RWPE1 (cell line): ENCODE measurements at regions not wholly inside any gene's neighbourhood (a gene's known extent, or its start where the extent isn't known, plus 50 kb on each side); places are given as distances from the start of the nearest gene placed in this dataset.

ENCODE experiments used
- CTCF ChIA-PET: fragments of 350-600 bp; sonication (Branson Sonifier 250); formaldehyde crosslinking; extraction: SDS; loops from one replicate; lab custom pipeline; 2021; lab: Yijun Ruan, JAX
- POLR2A ChIA-PET: fragments of 400-600 bp; formaldehyde crosslinking; extraction: SDS; loops from one replicate; lab custom pipeline; 2020; ENCODE audit warnings: antibody characterized with exemption; ENCODE audit not compliant: low non-redundant PET; lab: Yijun Ruan, JAX
- DNase-seq: peaks from one replicate; pipeline ENCODE4 v3.0.0; 2012; ENCODE audit warnings: low spot score
- H3K27ac ChIP-seq: fragments of 450-650 bp; 2 replicates; pipeline ENCODE4 v1.5.1; 2017
- TF ChIP-seq, protein P1 (sequence below): fragments of 450-650 bp; conservative IDR thresholded peaks from 2 replicates; pipeline ENCODE4 v1.5.1; 2017; ENCODE audit warnings: low read depth, mild to moderate bottlenecking

DNA sequence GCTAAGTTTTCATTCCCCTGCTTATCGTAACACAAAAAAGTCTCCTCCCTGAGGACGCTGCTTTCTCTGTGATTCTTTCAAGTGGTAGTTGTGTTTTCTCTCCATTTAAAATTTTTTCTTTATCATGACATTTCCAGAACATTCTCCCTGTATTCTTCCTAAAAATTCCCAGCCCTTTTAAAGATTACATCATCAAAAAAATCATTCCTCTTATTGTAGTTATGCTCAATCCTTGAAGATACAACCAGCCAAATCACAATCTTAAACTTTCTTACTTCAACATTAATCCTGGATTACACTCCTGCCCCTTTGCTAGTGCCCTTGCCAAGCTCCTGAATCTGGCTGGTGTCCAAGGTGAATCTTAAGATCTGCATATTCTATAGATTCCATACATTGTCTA lies 163.7 kb upstream of the CBLB start:
- DNase-seq: no peak
- no peak overlapping the region for H3K27ac ChIP-seq
- ChIA-PET CTCF (interaction anchor here (0.7 kb wide), 1 partner anchor 17 kb away, joined by 4 read pairs; no protein-coding TSS in a partner anchor), POLR2A (no interaction called here)
- TF ChIP-seq, protein P1, sequence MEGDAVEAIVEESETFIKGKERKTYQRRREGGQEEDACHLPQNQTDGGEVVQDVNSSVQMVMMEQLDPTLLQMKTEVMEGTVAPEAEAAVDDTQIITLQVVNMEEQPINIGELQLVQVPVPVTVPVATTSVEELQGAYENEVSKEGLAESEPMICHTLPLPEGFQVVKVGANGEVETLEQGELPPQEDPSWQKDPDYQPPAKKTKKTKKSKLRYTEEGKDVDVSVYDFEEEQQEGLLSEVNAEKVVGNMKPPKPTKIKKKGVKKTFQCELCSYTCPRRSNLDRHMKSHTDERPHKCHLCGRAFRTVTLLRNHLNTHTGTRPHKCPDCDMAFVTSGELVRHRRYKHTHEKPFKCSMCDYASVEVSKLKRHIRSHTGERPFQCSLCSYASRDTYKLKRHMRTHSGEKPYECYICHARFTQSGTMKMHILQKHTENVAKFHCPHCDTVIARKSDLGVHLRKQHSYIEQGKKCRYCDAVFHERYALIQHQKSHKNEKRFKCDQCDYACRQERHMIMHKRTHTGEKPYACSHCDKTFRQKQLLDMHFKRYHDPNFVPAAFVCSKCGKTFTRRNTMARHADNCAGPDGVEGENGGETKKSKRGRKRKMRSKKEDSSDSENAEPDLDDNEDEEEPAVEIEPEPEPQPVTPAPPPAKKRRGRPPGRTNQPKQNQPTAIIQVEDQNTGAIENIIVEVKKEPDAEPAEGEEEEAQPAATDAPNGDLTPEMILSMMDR: no peak

DNA sequence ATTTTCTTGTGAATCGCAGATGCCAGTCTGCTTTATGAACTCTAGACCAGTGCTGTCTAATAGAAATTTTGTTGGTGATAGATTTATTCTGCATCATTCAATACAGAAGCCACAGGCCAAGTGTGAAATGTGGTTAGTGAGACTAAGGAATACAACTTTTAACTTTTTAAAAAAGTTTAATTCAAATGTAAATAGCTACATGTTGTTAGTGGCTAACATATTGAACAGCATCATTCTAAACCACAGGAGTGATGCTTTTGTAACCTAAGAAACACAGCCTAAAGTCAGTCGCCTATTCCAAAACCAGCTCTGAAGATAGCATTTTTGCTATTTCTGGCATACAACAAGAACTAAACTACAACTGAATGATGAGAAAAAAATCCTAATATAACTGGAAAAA lies 164.8 kb upstream of the CBLB start:
- no peak overlapping the region for H3K27ac ChIP-seq
- ChIA-PET CTCF (no interaction called here), POLR2A (no interaction called here)
- DNase-seq: no peak
- TF ChIP-seq, protein P1: no peak

DNA sequence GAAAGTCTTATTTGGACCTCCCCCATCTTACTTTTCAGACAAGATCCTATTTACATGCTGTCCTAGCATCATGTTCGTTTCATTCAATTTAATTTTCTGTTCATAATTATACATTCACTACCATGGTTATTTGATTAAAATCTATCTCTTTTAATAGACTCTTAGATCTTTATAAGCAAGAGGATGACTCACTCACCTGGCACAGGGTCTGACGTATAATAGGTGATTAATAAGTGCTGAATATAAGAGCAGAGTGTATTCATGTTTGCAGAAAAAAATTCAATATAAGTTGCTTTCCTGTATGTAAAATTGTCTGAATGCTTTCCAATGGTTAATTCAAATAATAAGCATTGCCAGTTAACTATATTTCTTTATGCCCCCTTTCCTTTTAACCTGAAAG lies 165.5 kb upstream of the CBLB start:
- no peak overlapping the region for H3K27ac ChIP-seq
- TF ChIP-seq, protein P1: no peak
- CTCF ChIA-PET: no interaction called here
- peak; percentile 20 for DNase-seq
- POLR2A ChIA-PET: no interaction called here

DNA sequence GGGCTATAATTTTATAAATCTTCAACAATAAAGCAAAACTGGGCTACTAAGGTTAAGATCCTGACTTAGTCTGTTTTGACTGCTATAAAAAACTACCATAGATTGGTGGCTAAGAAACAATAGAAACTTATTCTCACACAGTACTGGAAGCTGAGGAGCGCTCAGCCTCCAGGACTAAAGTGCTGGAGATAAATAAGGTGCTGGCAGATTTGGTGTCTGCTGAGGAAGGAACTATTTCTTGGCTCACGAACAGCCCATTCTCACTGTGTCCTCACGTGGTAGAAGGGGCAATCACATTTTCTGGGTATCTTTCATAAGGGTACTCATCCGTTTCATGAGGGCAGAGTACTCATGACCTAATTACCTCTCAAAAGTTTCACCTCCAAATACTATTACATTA lies 166.8 kb upstream of the CBLB start:
- no peak overlapping the region for H3K27ac ChIP-seq
- TF ChIP-seq, protein P1: no peak
- DNase-seq: no peak
- CTCF ChIA-PET: no interaction called here
- POLR2A ChIA-PET: no interaction called here

DNA sequence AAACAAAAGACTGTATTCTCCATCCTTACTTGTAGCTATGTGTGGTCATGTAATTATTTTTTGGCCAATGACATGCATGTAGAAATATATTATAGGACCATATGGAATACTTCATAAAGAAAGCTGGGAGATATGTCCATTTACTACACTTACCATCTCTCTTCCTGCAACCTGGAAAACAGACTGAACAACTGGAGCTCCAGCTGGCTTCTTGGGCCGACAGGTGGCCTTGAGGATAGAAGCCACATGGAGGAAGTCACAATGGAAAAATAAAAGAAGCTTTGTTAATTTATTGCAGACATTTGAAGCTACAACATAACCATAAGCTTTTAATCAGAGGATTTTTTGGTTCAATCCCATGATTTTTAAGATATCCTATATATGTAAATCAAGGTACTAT lies 167.9 kb upstream of the CBLB start:
- POLR2A ChIA-PET: no interaction called here
- CTCF ChIA-PET: no interaction called here
- H3K27ac ChIP-seq: no peak overlapping the region
- TF ChIP-seq, protein P1: no peak
- DNase-seq: no peak

DNA sequence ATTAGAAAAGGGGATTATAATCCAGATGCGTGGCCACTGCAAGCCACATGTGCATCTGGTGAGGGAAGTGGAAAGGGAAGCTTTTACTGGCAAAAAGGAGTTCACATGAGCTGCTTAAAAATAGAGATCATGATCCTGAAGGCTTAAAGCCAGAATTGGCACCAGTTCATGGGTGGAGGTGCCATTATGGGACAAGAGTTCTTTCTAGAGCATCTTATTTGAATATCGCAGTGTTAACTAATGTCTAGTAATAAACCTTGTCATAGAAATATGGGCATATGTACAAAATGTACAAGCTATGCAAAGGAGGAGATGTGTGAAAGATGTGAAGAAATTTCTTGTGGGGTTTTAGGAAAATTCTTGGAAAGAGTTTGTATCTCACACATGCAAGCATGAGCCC lies 178.4 kb upstream of the CBLB start:
- DNase-seq: no peak
- no peak overlapping the region for H3K27ac ChIP-seq
- ChIA-PET POLR2A (no interaction called here), CTCF (no interaction called here)
- TF ChIP-seq, protein P1: no peak
